Tibial nerve (tissue), 3 donors: ENCODE measurements at regions not wholly inside any gene's neighbourhood (a gene's known extent, or its start where the extent isn't known, plus 50 kb on each side); places are given as distances from the start of the nearest gene placed in this dataset.

Experiments used
- POLR2A ChIP-seq, 2 donors: fragments of 450-650 bp; IDR thresholded peaks; one replicate each; pipeline ENCODE4 v1.6.1; 2017; ENCODE audit warnings: antibody characterized with exemption in 2 of 2, mild to moderate bottlenecking in 2 of 2, moderate library complexity in 2 of 2
- TF ChIP-seq, protein P1 (sequence below), 5 experiments: fragments of 200-600 bp in 3 of 5; fragments of 450-650 bp in 2 of 5; sonication (generic) in 3 of 5; IDR thresholded peaks; one replicate each; pipeline ENCODE4 v1.5.1; 2016 to 2019; ENCODE audit warnings: antibody characterized with exemption in 5 of 5, mild to moderate bottlenecking in 3 of 5, moderate library complexity in 2 of 5

DNA sequence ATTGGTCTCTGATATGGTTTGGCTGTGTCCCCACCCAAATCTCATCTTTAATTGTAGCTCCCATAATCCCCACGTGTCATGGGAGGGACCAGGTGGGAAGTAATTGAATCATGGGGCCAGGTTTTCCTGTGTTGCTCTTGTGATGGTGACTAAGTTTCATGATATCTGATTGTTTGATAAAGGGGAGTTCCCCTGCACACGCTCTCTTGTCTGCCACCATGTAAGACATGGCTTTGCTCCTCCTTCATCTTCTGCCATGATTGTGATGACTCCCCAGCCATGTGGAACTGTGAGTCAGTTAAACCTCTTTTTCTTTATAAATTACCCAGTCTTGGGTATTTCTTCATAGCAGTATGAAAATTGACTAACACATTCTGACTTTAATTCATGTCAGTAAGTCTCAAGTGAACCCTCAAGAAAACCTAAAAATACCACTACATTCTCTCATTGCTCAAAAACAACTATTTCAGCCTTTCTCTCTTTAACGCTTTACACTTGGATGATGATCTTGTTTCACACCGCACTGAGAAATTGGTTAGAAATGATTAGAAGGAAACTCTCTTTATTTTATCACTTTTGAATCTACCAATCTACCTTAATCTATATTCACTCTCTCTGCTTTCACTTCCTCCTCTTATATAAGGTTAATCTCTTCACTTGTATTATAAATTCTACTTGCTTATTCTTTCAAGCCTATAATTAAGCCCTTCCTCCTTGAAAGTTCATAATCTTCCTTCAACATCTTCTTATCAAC is 110.1 kb downstream of the GALR1 start:
- TF ChIP-seq, protein P1, sequence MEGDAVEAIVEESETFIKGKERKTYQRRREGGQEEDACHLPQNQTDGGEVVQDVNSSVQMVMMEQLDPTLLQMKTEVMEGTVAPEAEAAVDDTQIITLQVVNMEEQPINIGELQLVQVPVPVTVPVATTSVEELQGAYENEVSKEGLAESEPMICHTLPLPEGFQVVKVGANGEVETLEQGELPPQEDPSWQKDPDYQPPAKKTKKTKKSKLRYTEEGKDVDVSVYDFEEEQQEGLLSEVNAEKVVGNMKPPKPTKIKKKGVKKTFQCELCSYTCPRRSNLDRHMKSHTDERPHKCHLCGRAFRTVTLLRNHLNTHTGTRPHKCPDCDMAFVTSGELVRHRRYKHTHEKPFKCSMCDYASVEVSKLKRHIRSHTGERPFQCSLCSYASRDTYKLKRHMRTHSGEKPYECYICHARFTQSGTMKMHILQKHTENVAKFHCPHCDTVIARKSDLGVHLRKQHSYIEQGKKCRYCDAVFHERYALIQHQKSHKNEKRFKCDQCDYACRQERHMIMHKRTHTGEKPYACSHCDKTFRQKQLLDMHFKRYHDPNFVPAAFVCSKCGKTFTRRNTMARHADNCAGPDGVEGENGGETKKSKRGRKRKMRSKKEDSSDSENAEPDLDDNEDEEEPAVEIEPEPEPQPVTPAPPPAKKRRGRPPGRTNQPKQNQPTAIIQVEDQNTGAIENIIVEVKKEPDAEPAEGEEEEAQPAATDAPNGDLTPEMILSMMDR (IDR thresholded peaks at IDR 0.05): no peak
- TF ChIP-seq POLR2A (IDR thresholded peaks at IDR 0.05): no peak
